HG03095 (cell line): ENCODE measurements at regions not wholly inside any gene's neighbourhood (a gene's known extent, or its start where the extent isn't known, plus 50 kb on each side); places are given as distances from the start of the nearest gene placed in this dataset.
"Not testable (repeated sequence)": the region's sequence is repeated elsewhere in the genome, so short reads cannot be mapped to it uniquely, and the experiment has no call there.

ENCODE experiments used
- ATAC-seq: cut with Tn5 transposase; IDR thresholded peaks from one replicate; pipeline ENCODE4 v1.9.1; 2021; ENCODE audit warnings: moderate library complexity; ENCODE audit not compliant: unreplicated experiment

GRCh38 chr10:52966904-52967303 is 194.3 kb upstream of the MBL2 start:
- ATAC-seq = no peak

GRCh38 chr10:52965938-52966401 is 193.4 kb upstream of the MBL2 start:
- ATAC-seq = peak; percentile 98

GRCh38 chr10:52965509-52965908 is 192.9 kb upstream of the MBL2 start:
- ATAC-seq = peak; percentile 3

GRCh38 chr10:52961323-52961722 is 188.7 kb upstream of the MBL2 start:
- ATAC-seq = no peak

GRCh38 chr10:52959810-52960209 is 187.2 kb upstream of the MBL2 start:
- no peak for ATAC-seq

- ATAC-seq = no peak
Observed at GRCh38 chr10:52956861-52957260, 184.3 kb upstream of the MBL2 start.

DNA sequence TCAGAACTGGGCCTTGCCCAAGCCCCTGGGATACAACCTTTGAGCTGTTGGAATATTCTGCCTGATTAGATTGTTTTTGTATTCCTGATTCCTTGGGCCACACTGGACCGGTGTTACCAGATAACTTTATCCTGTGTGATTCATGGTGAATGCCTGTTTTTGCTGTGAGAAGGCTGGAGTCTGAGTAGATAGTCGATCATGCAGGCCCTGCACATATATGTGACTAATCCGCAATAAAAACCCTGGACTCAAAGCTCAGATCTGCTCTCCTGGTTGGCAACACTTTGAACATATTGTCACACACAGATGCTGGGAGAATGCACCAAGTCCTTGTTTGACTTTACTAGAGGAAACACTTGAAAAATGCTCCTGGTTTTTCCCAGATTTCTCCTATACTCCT is 183.9 kb upstream of the MBL2 start:
- ATAC-seq = no peak

DNA sequence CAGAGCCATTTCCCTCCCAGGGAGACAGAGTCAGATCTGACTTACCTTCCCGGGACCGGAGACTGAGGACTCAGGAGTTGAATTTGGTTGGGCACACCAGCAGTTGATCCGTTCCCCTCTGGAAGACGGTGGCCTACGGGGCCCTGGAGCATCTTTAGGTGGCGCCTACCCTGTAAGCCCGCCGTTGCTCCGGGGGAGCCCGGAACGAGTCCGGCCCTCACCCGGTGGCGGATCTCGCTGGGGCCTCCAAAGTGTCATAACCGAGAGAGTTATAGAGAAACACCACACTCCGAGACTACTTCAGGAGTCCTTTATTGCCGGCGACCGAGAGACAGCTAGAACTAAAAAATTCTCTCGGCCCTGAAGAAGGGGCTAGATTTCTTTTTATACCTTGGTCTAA is 182.8 kb upstream of the MBL2 start:
- no peak for ATAC-seq

DNA sequence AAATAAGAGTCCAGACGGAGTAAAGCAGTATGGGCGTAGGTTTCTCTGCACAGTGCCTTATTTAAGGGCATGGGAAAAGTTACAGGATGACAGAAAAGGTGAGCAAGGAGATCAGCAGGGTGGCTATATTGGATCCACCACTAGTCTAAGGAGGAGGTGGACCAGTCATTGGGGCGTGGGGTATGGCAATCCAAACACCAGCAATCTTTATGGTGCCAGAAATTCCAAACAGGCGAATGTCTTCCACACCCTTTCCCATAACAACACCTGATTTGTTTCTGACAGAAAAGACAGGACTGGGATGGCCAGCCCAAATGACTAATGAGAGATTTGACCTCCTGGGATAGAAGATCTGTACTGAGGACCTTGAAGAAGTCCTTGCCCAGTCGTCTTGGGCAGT is 181.8 kb upstream of the MBL2 start:
- no peak for ATAC-seq

- no peak for ATAC-seq
Observed at GRCh38 chr10:52952391-52953055, 179.9 kb upstream of the MBL2 start.

GRCh38 chr10:52951824-52952223 is 179.2 kb upstream of the MBL2 start:
- ATAC-seq = peak; percentile 78

DNA sequence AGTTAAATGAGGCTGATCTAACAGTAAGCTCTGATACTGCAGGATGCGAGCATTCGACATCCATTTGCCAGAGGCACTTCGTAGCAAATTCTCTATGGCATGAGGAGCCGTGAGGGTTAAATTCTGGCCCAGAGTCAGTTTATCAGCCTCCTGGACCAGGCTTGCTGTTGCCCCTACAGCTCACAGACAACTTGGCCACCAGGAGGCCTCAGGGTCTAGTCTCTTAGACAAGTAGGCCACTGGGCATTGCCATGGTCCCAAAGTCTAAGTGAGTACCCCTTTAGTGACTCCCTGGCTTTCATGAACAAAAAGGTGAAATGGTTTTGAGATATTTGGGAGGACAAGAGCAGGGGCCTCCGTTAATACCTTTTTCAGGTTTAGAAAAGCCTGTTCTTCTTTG is 178.0 kb upstream of the MBL2 start:
- ATAC-seq = no peak

GRCh38 chr10:52949899-52950298 is 177.3 kb upstream of the MBL2 start:
- ATAC-seq = no peak

- no peak for ATAC-seq
Observed at GRCh38 chr10:52946486-52946885, 173.9 kb upstream of the MBL2 start.

- ATAC-seq = not testable (repeated sequence)
Observed at GRCh38 chr10:52945521-52945920, 172.9 kb upstream of the MBL2 start.

DNA sequence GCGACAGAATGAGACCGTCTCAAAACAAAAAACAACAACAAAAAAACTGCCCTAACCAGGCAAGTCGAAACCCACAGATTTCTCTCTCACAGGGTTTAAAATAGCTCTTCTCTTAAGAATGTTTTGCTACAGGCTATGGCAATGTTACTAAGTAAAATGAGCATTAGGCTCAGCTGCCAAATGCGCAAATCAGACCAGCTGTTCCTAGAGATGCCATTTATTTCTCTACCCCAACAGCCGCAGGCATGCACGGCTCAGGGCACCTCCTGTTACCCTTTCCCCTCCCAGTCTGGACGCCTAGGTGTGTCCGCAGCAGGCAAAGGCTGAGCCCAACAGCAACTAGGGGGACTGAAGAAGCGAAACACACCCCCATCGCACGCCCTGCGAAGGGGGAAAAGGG is 168.3 kb upstream of the MBL2 start:
- ATAC-seq = no peak

GRCh38 chr10:52939894-52940293 is 167.3 kb upstream of the MBL2 start:
- no peak for ATAC-seq

GRCh38 chr10:52933748-52934147 is 161.2 kb upstream of the MBL2 start:
- no peak for ATAC-seq

DNA sequence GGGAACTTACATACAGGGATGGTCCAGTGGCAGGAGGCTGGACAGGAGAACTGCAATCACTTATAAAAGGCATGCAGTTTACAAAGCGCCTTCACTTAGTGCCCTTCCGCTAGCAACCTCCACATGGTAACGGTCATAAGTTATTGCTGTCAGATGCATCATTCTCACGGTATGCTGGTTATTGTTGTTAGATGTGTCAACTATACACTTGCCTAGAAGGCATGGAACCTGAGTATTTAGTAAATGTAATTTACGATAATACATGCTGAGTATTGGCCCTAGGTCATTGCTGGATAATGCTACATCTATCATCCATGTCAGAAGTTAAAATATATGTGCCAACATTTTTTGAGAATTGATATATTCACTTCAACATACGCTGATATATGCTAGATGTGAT is 155.1 kb upstream of the MBL2 start:
- no peak for ATAC-seq

DNA sequence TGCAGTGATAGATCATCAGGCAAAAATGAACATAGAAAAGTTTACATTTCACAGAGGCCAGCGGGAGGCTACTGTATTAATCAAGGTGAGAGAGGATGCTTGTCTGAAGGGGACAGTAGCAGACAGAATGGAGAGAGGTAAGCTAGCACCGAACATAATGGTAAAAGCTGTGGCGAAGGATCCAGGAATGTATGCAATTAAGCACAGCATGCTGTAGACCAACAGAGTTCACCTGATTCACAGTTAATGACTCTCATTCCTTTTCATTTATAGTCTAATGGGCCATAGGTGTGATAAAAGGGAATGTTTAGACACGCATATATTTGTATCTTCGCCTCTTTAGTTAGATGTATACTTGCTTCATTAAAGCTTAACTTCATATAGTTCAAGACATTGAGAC is 150.9 kb upstream of the MBL2 start:
- ATAC-seq = no peak

DNA sequence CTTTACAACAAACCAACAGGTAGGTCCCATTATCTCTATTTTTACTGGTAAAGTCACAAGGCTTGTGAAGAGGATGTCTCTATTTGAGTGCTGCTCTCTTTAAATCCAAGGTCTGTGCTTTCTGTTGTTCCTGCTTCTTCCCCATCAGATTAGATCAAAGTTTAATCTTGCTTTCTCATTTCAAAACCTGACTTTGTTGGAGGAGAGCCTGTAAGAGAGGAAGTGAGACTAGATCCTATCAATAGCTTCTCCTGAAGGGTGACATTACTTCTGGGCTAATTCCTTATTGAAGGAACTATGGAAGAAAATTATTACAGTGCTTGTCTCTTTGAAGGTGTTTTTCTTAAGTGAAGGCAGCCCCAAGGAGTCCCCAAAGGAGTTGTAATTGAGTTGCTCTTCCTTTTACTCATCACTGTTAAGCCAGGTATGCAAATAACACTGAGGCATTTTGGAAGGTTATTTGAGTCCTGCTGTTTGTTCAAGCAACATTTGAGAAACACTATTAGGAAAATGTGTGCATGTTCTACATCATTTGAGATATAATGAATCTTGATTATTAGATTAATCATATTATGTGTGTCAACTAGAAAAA is 146.2 kb upstream of the MBL2 start:
- no peak for ATAC-seq

DNA sequence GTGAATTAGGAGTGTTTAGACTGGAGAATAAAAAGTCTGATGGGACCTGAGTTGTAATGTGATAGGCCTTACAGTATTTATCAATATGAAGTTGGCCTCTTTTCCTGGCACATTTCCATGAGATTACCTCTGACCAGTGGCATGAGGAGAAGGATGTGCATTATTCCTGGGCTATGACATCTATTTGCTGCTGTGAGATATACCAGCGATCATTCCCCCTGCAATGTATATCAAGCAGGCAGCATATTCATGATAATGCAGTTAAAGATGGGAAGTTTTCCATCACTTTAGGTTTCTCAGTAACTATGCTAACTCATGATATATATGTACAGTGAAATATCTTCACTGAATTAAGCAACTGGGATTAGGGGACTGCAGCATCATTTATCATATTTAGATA is 142.8 kb upstream of the MBL2 start:
- no peak for ATAC-seq

DNA sequence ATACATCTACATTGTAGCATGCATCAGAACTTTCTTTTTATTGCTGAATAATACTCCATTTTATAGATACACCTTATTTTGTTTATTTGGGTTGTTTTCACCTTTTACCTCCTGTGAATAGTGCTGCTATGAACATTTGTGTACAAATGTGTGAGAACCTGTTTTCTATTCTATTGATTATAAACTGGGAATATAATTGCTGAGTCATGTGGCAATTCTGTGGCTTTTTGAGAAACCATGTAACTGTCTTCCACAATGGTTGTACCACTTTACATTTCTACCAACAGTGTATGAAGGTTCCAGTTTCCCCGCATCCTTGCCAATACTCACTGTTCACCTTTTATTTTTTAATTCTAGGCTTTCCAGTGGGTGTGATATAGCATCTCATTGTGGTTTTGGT is 138.6 kb upstream of the MBL2 start:
- ATAC-seq = no peak
